NCI-H1092 (cell line): ENCODE measurements at regions not wholly inside any gene's neighbourhood (a gene's known extent, or its start where the extent isn't known, plus 50 kb on each side); places are given as distances from the start of the nearest gene placed in this dataset.
A peak's percentile ranks its signal among the peaks of the same experiment; 100 is the strongest.

Source experiments
- DNase-seq: peaks from one replicate; lab custom pipeline; 2025; lab: John Stamatoyannopoulos, UW

GRCh38 chr13:85462792-85463425 lies 336.3 kb downstream of the SLITRK6 start:
- no peak for DNase-seq

GRCh38 chr13:85461621-85462020 lies 337.6 kb downstream of the SLITRK6 start:
- DNase-seq = no peak

- DNase-seq = no peak
Observed at GRCh38 chr13:85445534-85445933, 353.7 kb downstream of the SLITRK6 start.

GRCh38 chr13:85441975-85442374 lies 357.2 kb downstream of the SLITRK6 start:
- no peak for DNase-seq

- DNase-seq = no peak
Observed at GRCh38 chr13:85441364-85441763, 357.9 kb downstream of the SLITRK6 start.

- no peak for DNase-seq
Observed at GRCh38 chr13:85436029-85436428, 363.2 kb downstream of the SLITRK6 start.

GRCh38 chr13:85434927-85435326 lies 364.3 kb downstream of the SLITRK6 start:
- DNase-seq = no peak

GRCh38 chr13:85432881-85433280 lies 366.3 kb downstream of the SLITRK6 start:
- no peak for DNase-seq

- DNase-seq = no peak
Observed at GRCh38 chr13:85431720-85432119, 367.5 kb downstream of the SLITRK6 start.

- no peak for DNase-seq
Observed at GRCh38 chr13:85430216-85430794, 368.9 kb downstream of the SLITRK6 start.

GRCh38 chr13:85427416-85427815 lies 371.8 kb downstream of the SLITRK6 start:
- no peak for DNase-seq

- no peak for DNase-seq
Observed at GRCh38 chr13:85420136-85420535, 379.1 kb downstream of the SLITRK6 start.

GRCh38 chr13:85419611-85420010 lies 379.6 kb downstream of the SLITRK6 start:
- DNase-seq = no peak

GRCh38 chr13:85417807-85418206 lies 381.4 kb downstream of the SLITRK6 start:
- DNase-seq = no peak

GRCh38 chr13:85413664-85414063 lies 385.6 kb downstream of the SLITRK6 start:
- no peak for DNase-seq

GRCh38 chr13:85412448-85412847 lies 386.8 kb downstream of the SLITRK6 start:
- DNase-seq = no peak

- no peak for DNase-seq
Observed at GRCh38 chr13:85411591-85411990, 387.6 kb downstream of the SLITRK6 start.

- no peak for DNase-seq
Observed at GRCh38 chr13:85408415-85408814, 390.8 kb downstream of the SLITRK6 start.

- no peak for DNase-seq
Observed at GRCh38 chr13:85406269-85406975, 392.8 kb downstream of the SLITRK6 start.

- no peak for DNase-seq
Observed at GRCh38 chr13:85405316-85405897, 393.8 kb downstream of the SLITRK6 start.

- DNase-seq = peak; percentile 9
Observed at GRCh38 chr13:85386424-85386823, 412.8 kb downstream of the SLITRK6 start.

- DNase-seq = no peak
Observed at GRCh38 chr13:85383291-85383690, 415.9 kb downstream of the SLITRK6 start.

- DNase-seq = no peak
Observed at GRCh38 chr13:85381082-85381481, 418.1 kb downstream of the SLITRK6 start.
